NOMO-1 (cell line): ENCODE measurements at regions not wholly inside any gene's neighbourhood (a gene's known extent, or its start where the extent isn't known, plus 50 kb on each side); places are given as distances from the start of the nearest gene placed in this dataset.
A peak's percentile ranks its signal among the peaks of the same experiment; 100 is the strongest.

Experiments used
- DNase-seq, 2 experiments: peaks; one replicate each; lab custom pipeline; 2025; ENCODE audit not compliant: unreplicated experiment in 2 of 2; lab: John Stamatoyannopoulos, UW

GRCh38 chr17:69928611-69929010, 146.4 kb upstream of the KCNJ16 start:
- DNase-seq = no peak

- DNase-seq = no peak
Measured at GRCh38 chr17:69936996-69937395, 138.0 kb upstream of the KCNJ16 start.

- DNase-seq = no peak
Measured at GRCh38 chr17:69943058-69943457, 132.0 kb upstream of the KCNJ16 start.

GRCh38 chr17:69944406-69944805, 130.6 kb upstream of the KCNJ16 start:
- DNase-seq = no peak

GRCh38 chr17:69945698-69946185, 129.3 kb upstream of the KCNJ16 start:
- DNase-seq = no peak

GRCh38 chr17:69947027-69947759, 127.8 kb upstream of the KCNJ16 start:
- DNase-seq = peak; percentile 5 to 27

GRCh38 chr17:69948406-69948805, 126.6 kb upstream of the KCNJ16 start:
- DNase-seq = no peak

- DNase-seq = no peak
Measured at GRCh38 chr17:69949496-69949895, 125.5 kb upstream of the KCNJ16 start.

- no peak for DNase-seq
Measured at GRCh38 chr17:69949973-69950695, 124.9 kb upstream of the KCNJ16 start.

GRCh38 chr17:69950701-69951418, 124.2 kb upstream of the KCNJ16 start:
- DNase-seq = no peak

- no peak for DNase-seq
Measured at GRCh38 chr17:69954241-69954925, 120.6 kb upstream of the KCNJ16 start.

GRCh38 chr17:69958063-69958462, 117.0 kb upstream of the KCNJ16 start:
- DNase-seq = no peak

- DNase-seq = no peak
Measured at GRCh38 chr17:69959283-69959682, 115.7 kb upstream of the KCNJ16 start.

- DNase-seq = no peak
Measured at GRCh38 chr17:69960755-69961154, 114.3 kb upstream of the KCNJ16 start.

- no peak for DNase-seq
Measured at GRCh38 chr17:69961501-69962145, 113.4 kb upstream of the KCNJ16 start.

- DNase-seq = no peak
Measured at GRCh38 chr17:69962436-69962995, 112.5 kb upstream of the KCNJ16 start.

- no peak for DNase-seq
Measured at GRCh38 chr17:69967910-69968411, 107.1 kb upstream of the KCNJ16 start.

- no peak for DNase-seq
Measured at GRCh38 chr17:69969897-69970296, 105.1 kb upstream of the KCNJ16 start.

- no peak for DNase-seq
Measured at GRCh38 chr17:69972251-69972650, 102.8 kb upstream of the KCNJ16 start.

- no peak for DNase-seq
Measured at GRCh38 chr17:69975808-69976207, 99.2 kb upstream of the KCNJ16 start.
